MCF 10A (cell line): ENCODE measurements at regions not wholly inside any gene's neighbourhood (a gene's known extent, or its start where the extent isn't known, plus 50 kb on each side); places are given as distances from the start of the nearest gene placed in this dataset.
"Not testable (repeated sequence)": the region's sequence is repeated elsewhere in the genome, so short reads cannot be mapped to it uniquely, and the experiment has no call there.

Experiments
- BruUV-seq: library from RNA; stranded (reverse); fragments of 400-500 nt; replicated peaks from 2 replicates; lab custom pipeline; 2021; lab: Mats Ljungman, UMichigan
- CTCF ChIA-PET: fragments of 300-600 bp; sonication (Branson Sonifier 250); formaldehyde crosslinking; extraction: SDS; loops from one replicate; lab custom pipeline; 2021; ENCODE audit warnings: antibody characterized with exemption, inconsistent platforms; lab: Yijun Ruan, JAX
- POLR2A ChIA-PET: fragments of 300-600, 350-650 bp; sonication (Branson Sonifier 250); formaldehyde crosslinking; extraction: SDS; loops from one replicate; lab custom pipeline; 2020; ENCODE audit warnings: antibody characterized with exemption, inconsistent platforms; lab: Yijun Ruan, JAX
- DNase-seq: peaks from one replicate; pipeline ENCODE4 v3.0.0-alpha.2; 2018; ENCODE audit not compliant: unreplicated experiment
- H3K27ac Mint-ChIP-seq: one replicate; pipeline ENCODE4 v1.8.0; 2022; ENCODE audit warnings: mild to moderate bottlenecking, low read depth, mixed read lengths; ENCODE audit not compliant: unreplicated experiment
- H3K27me3 Mint-ChIP-seq: one replicate; pipeline ENCODE4 v1.8.0; 2022; ENCODE audit warnings: mixed read lengths; ENCODE audit not compliant: insufficient read depth, unreplicated experiment
- H3K36me3 Mint-ChIP-seq: one replicate; pipeline ENCODE4 v1.8.0; 2022; ENCODE audit warnings: mild to moderate bottlenecking, moderate library complexity, mixed read lengths; ENCODE audit not compliant: insufficient read depth, unreplicated experiment
- H3K4me1 Mint-ChIP-seq: one replicate; pipeline ENCODE4 v1.8.0; 2022; ENCODE audit warnings: mixed read lengths; ENCODE audit not compliant: insufficient read depth, unreplicated experiment
- H3K4me3 Mint-ChIP-seq: one replicate; pipeline ENCODE4 v1.8.0; 2022; ENCODE audit warnings: mild to moderate bottlenecking, moderate library complexity, mixed read lengths; ENCODE audit not compliant: unreplicated experiment
- H3K9me3 Mint-ChIP-seq: one replicate; pipeline ENCODE4 v1.8.0; 2022; ENCODE audit warnings: mixed read lengths; ENCODE audit not compliant: unreplicated experiment
- CTCF ChIP-seq: fragments of 200-600 bp; IDR thresholded peaks from one replicate; pipeline ENCODE4 v1.8.0; 2022; ENCODE audit warnings: antibody characterized with exemption, mild to moderate bottlenecking; ENCODE audit not compliant: unreplicated experiment
- intact Hi-C: fragments of 100-400 bp; cut with micrococcal nuclease; formaldehyde crosslinking; loops from 2 replicates; pipeline ENCODE4 v1.14.1; 2022

DNA sequence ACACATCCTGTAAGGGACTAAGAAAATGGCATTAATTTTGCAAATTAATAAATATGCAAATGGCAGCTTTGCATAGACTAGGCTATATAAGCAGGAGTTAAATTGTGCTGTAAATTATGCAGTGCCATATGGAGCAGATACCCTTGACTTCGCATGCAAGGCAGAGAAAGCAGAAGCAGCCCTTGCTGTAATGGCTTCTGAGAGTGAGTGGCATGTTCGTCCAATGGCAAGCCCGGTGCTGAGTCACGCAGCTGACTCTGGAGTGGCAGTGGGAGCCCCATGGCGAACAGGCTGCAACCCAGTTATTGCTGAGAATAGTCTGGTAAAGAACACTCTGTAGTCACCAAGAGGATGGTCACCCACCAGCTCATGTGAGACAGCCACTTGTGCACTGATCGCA lies 1186.5 kb downstream of the TYW1 start:
- Mint-ChIP-seq H3K4me1 (no peaks in the 10 kb centered on the region), H3K27me3 (no peaks in the 10 kb centered on the region), H3K36me3 (no peaks in the 10 kb centered on the region), H3K4me3 (no peak overlapping the region), H3K27ac (no peak overlapping the region), H3K9me3 (peaks cover 34% of the 10 kb centered on the region)
- CTCF ChIA-PET: no interaction called here
- no peak for TF ChIP-seq CTCF
- no TSS peak for BruUV-seq
- POLR2A ChIA-PET: no interaction called here
- intact Hi-C loops: no loop called here
- no peak for DNase-seq

- Mint-ChIP-seq H3K9me3 (peaks cover 19% of the 10 kb centered on the region), H3K27ac (no peak overlapping the region)
Measured at GRCh38 chr7:68185631-68186456, 1189.2 kb downstream of the TYW1 start.

GRCh38 chr7:68187532-68187931 lies 1190.9 kb downstream of the TYW1 start:
- no peak for DNase-seq
- TF ChIP-seq CTCF: no peak
- POLR2A ChIA-PET: no interaction called here
- peaks cover 7% of the 10 kb centered on the region for H3K9me3 Mint-ChIP-seq
- BruUV-seq: no TSS peak
- H3K4me3 Mint-ChIP-seq: no peak overlapping the region
- H3K4me1 Mint-ChIP-seq: no peaks in the 10 kb centered on the region
- no peak overlapping the region for H3K27ac Mint-ChIP-seq
- intact Hi-C loops: no loop called here
- H3K36me3 Mint-ChIP-seq: no peaks in the 10 kb centered on the region
- CTCF ChIA-PET: no interaction called here
- no peaks in the 10 kb centered on the region for H3K27me3 Mint-ChIP-seq

More at GRCh38 chr7:68185631-68186456, 1189.2 kb downstream of the TYW1 start:
- POLR2A ChIA-PET: no interaction called here
- BruUV-seq: no TSS peak
- H3K4me3 Mint-ChIP-seq: no peak overlapping the region
- no peak for DNase-seq
- CTCF ChIA-PET: interaction anchor here (0.6 kb wide), 1 partner anchor 18 kb away, joined by 4 read pairs; no protein-coding TSS in a partner anchor
- intact Hi-C loops: no loop called here
- no peak for TF ChIP-seq CTCF
- no peaks in the 10 kb centered on the region for H3K36me3 Mint-ChIP-seq
- H3K4me1 Mint-ChIP-seq: no peaks in the 10 kb centered on the region
- no peaks in the 10 kb centered on the region for H3K27me3 Mint-ChIP-seq

DNA sequence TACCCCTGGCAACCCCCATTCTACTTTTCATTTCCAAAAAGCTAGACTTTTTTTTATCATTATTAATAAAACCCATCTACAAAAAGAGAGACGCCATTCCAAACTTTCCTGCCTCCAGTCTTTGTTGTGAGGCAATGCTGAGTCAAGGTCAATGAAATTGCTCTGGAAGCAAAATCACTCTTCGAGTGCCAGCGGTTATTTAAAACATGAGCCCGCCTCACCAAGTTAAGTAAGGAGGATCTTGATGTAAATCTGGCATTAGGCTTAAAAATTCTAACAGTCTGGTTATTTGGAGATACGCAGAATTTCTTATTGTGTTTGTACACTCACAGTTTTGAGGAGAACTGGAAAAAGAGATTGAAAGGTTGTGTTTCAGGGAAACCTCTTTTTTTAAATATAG lies 1196.3 kb downstream of the TYW1 start:
- intact Hi-C loops: no loop called here
- BruUV-seq: no TSS peak
- H3K27me3 Mint-ChIP-seq: no peaks in the 10 kb centered on the region
- no peak overlapping the region for H3K27ac Mint-ChIP-seq
- DNase-seq: no peak
- H3K4me1 Mint-ChIP-seq: no peaks in the 10 kb centered on the region
- ChIA-PET POLR2A (no interaction called here), CTCF (interaction anchor here (0.7 kb wide), 1 partner anchor 39 kb away, joined by 3 read pairs; no protein-coding TSS in a partner anchor)
- H3K9me3 Mint-ChIP-seq: peaks cover 25% of the 10 kb centered on the region
- no peak overlapping the region for H3K4me3 Mint-ChIP-seq
- no peak for TF ChIP-seq CTCF
- H3K36me3 Mint-ChIP-seq: no peaks in the 10 kb centered on the region

DNA sequence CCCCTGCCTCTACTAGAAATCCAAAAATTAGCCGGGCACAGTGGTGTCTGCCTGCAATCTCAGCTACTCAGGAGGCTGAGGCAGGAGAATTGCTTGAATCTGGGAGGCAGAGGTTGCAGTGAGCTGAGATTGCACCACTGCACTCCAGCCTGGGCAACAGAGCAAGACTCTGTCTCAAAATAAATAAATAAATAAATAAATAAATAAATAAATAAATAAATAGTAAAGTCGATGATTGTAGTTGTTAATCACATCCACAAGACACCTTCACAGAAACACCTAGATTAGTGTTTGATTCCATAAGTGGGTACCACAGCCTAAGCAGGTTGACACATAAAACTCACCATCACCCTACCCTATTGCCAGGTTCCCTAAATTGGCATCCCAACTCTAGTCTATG lies 1199.0 kb downstream of the TYW1 start:
- H3K4me1 Mint-ChIP-seq, DNase-seq, POLR2A ChIA-PET, H3K27ac Mint-ChIP-seq, H3K27me3 Mint-ChIP-seq, H3K36me3 Mint-ChIP-seq, BruUV-seq, intact Hi-C loops, H3K4me3 Mint-ChIP-seq: not testable (repeated sequence)
- peaks cover 31% of the 10 kb centered on the region for H3K9me3 Mint-ChIP-seq
- CTCF ChIA-PET: interaction anchor here (0.6 kb wide), 1 partner anchor 552 kb away, joined by 3 read pairs; no protein-coding TSS in a partner anchor
